ENCODE measurements at regions not wholly inside any gene's neighbourhood (a gene's known extent, or its start where the extent isn't known, plus 50 kb on each side); places are given as distances from the start of the nearest gene placed in this dataset.

DNA sequence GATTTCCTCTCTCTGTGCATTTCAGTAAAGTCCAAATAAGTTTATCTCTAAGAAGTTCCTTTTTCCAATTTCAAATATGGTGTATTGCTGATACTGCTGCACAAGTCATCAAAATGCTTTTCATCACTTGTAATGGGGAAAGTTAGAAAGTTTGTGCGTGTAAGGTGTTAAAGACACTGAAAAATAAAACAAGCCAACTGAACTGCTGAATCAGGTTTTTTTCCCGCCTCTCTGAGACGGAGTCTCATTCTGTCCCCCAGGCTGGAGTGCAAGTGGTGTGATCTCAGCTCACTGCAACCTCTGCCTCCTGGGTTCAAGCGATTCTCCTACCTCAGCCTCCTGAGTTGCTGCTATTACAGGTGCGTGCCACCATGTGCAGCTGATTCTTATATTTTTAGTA is 400.9 kb downstream of the LRRC70 start:
- TF ChIP-seq, protein P1, sequence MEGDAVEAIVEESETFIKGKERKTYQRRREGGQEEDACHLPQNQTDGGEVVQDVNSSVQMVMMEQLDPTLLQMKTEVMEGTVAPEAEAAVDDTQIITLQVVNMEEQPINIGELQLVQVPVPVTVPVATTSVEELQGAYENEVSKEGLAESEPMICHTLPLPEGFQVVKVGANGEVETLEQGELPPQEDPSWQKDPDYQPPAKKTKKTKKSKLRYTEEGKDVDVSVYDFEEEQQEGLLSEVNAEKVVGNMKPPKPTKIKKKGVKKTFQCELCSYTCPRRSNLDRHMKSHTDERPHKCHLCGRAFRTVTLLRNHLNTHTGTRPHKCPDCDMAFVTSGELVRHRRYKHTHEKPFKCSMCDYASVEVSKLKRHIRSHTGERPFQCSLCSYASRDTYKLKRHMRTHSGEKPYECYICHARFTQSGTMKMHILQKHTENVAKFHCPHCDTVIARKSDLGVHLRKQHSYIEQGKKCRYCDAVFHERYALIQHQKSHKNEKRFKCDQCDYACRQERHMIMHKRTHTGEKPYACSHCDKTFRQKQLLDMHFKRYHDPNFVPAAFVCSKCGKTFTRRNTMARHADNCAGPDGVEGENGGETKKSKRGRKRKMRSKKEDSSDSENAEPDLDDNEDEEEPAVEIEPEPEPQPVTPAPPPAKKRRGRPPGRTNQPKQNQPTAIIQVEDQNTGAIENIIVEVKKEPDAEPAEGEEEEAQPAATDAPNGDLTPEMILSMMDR (IDR thresholded peaks at IDR 0.05): no peak
- TF ChIP-seq POLR2AphosphoS5 (IDR thresholded peaks at IDR 0.05) (no peak), POLR2A (IDR thresholded peaks at IDR 0.05) (no peak), EP300 (IDR thresholded peaks at IDR 0.05; ENCODE audit: low read depth) (no peak)

Data from transverse colon (tissue), 4 donors.